HL-60 (cell line): ENCODE measurements at regions not wholly inside any gene's neighbourhood (a gene's known extent, or its start where the extent isn't known, plus 50 kb on each side); places are given as distances from the start of the nearest gene placed in this dataset.

Experiments
- POLR2AphosphoS5 ChIP-seq: IDR thresholded peaks from 2 replicates; pipeline ENCODE4 v1.6.1; 2012; ENCODE audit warnings: low read depth
- TF ChIP-seq, protein P1 (sequence below): IDR thresholded peaks from one replicate; pipeline ENCODE4 v1.5.1; 2011; ENCODE audit warnings: low read length, control low read depth, inconsistent platforms; ENCODE audit not compliant: insufficient read depth
- TF ChIP-seq, protein P2 (sequence below): IDR thresholded peaks from 2 replicates; pipeline ENCODE4 v1.6.1; 2012; ENCODE audit warnings: low read depth; ENCODE audit not compliant: insufficient replicate concordance

DNA sequence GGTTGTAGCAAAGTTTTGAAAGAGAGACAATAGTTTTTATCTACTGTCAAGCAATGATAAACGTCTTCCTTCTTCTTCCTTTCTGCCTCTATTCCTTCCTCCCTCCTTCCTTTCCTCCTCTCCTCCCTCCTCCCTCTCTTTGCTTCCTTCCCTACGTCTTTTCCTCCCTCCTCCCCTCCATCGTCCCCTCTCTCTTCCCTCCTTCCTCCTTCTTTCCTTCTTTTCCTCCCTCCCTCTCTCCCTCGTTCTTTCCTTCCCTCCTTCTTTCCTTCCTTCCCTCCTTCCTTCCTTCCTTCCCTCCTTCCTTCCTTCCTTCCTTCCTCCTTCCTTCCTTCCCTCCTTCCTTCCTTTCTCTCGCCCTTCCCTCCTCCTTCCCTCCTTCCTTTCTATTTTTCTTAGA lies 82.8 kb upstream of the KCNA1 start:
- TF ChIP-seq, protein P1, sequence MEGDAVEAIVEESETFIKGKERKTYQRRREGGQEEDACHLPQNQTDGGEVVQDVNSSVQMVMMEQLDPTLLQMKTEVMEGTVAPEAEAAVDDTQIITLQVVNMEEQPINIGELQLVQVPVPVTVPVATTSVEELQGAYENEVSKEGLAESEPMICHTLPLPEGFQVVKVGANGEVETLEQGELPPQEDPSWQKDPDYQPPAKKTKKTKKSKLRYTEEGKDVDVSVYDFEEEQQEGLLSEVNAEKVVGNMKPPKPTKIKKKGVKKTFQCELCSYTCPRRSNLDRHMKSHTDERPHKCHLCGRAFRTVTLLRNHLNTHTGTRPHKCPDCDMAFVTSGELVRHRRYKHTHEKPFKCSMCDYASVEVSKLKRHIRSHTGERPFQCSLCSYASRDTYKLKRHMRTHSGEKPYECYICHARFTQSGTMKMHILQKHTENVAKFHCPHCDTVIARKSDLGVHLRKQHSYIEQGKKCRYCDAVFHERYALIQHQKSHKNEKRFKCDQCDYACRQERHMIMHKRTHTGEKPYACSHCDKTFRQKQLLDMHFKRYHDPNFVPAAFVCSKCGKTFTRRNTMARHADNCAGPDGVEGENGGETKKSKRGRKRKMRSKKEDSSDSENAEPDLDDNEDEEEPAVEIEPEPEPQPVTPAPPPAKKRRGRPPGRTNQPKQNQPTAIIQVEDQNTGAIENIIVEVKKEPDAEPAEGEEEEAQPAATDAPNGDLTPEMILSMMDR, result no peak
- TF ChIP-seq POLR2AphosphoS5, result no peak
- TF ChIP-seq, protein P2, sequence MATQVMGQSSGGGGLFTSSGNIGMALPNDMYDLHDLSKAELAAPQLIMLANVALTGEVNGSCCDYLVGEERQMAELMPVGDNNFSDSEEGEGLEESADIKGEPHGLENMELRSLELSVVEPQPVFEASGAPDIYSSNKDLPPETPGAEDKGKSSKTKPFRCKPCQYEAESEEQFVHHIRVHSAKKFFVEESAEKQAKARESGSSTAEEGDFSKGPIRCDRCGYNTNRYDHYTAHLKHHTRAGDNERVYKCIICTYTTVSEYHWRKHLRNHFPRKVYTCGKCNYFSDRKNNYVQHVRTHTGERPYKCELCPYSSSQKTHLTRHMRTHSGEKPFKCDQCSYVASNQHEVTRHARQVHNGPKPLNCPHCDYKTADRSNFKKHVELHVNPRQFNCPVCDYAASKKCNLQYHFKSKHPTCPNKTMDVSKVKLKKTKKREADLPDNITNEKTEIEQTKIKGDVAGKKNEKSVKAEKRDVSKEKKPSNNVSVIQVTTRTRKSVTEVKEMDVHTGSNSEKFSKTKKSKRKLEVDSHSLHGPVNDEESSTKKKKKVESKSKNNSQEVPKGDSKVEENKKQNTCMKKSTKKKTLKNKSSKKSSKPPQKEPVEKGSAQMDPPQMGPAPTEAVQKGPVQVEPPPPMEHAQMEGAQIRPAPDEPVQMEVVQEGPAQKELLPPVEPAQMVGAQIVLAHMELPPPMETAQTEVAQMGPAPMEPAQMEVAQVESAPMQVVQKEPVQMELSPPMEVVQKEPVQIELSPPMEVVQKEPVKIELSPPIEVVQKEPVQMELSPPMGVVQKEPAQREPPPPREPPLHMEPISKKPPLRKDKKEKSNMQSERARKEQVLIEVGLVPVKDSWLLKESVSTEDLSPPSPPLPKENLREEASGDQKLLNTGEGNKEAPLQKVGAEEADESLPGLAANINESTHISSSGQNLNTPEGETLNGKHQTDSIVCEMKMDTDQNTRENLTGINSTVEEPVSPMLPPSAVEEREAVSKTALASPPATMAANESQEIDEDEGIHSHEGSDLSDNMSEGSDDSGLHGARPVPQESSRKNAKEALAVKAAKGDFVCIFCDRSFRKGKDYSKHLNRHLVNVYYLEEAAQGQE, result no peak
